K562 (cell line): ENCODE measurements at regions not wholly inside any gene's neighbourhood (a gene's known extent, or its start where the extent isn't known, plus 50 kb on each side); places are given as distances from the start of the nearest gene placed in this dataset.

Experiments
- CREM ChIP-seq: IDR thresholded peaks from 2 replicates; pipeline ENCODE4 v1.6.1; 2014; ENCODE audit warnings: antibody characterized with exemption, low read depth
- CTCF ChIP-seq, 3 experiments: IDR thresholded peaks in 2 of 3; conservative IDR thresholded peaks in 1 of 3; 2 replicates each; pipeline ENCODE4 v1.5.1; 2011 to 2012; ENCODE audit warnings: low read length in 3 of 3, mild to moderate bottlenecking in 3 of 3, control low read depth in 2 of 3, improper control_type of control experiment in 1 of 3, inconsistent platforms in 1 of 3, low read depth in 1 of 3, mixed read lengths in 1 of 3, moderate library complexity in 1 of 3; ENCODE audit not compliant: insufficient read depth in 2 of 3
- DIDO1 ChIP-seq: fragments of 450-650 bp; IDR thresholded peaks from 2 replicates; pipeline ENCODE4 v1.6.1; 2016; ENCODE audit warnings: low read depth, missing biosample characterization, missing genetic modification characterization
- PHF20 ChIP-seq: fragments of 450-650 bp; IDR thresholded peaks from 2 replicates; pipeline ENCODE4 v1.6.1; 2018; ENCODE audit not compliant: partially characterized antibody
- POLR2AphosphoS5 ChIP-seq: IDR thresholded peaks from 2 replicates; pipeline ENCODE4 v1.6.1; 2011; ENCODE audit warnings: mild to moderate bottlenecking, low read depth, low read length, moderate library complexity; ENCODE audit not compliant: control insufficient read depth, insufficient read depth
- PRDM10 ChIP-seq: fragments of 450-650 bp; IDR thresholded peaks from 2 replicates; pipeline ENCODE4 v1.6.1; 2018; ENCODE audit not compliant: partially characterized antibody
- SNAPC5 ChIP-seq: fragments of 250-450 bp; sonication (Bioruptor Pico); IDR thresholded peaks from 2 replicates; pipeline ENCODE4 v1.8.0; 2021; ENCODE audit warnings: moderate library complexity, mild to moderate bottlenecking, inconsistent platforms
- TBP ChIP-seq: optimal IDR thresholded peaks from 2 replicates; pipeline ENCODE3; 2011; ENCODE audit warnings: low read depth, low read length, improper control_type of control experiment
- YY1 ChIP-seq, 3 experiments: IDR thresholded peaks; 2 replicates each; pipeline ENCODE4 v1.6.1; 2011; ENCODE audit warnings: low read length in 2 of 3, mild to moderate bottlenecking in 2 of 3, moderate library complexity in 2 of 3, borderline replicate concordance in 1 of 3, control low read depth in 1 of 3, low read depth in 1 of 3; ENCODE audit not compliant: insufficient read depth in 3 of 3, insufficient replicate concordance in 2 of 3, control insufficient read depth in 1 of 3, insufficient read length in 1 of 3; ENCODE audit errors: extremely low read depth in 1 of 3
- ZBTB26 ChIP-seq: fragments of 450-650 bp; formaldehyde crosslinking; IDR thresholded peaks from 2 replicates; pipeline ENCODE4 v1.4.0; 2022; ENCODE audit warnings: missing genetic modification characterization
- ZBTB7A ChIP-seq: IDR thresholded peaks from 2 replicates; pipeline ENCODE4 v1.6.1; 2011; ENCODE audit warnings: low read depth, mild to moderate bottlenecking, low read length, moderate library complexity, borderline replicate concordance; ENCODE audit not compliant: control insufficient read depth
- ZNF121 ChIP-seq: sonication (generic); formaldehyde crosslinking; conservative IDR thresholded peaks from 2 replicates; pipeline ENCODE4 v1.8.0; 2022; ENCODE audit warnings: missing genetic modification reagents
- ZNF263 ChIP-seq: sonication (generic); formaldehyde crosslinking; IDR thresholded peaks from 2 replicates; pipeline ENCODE4 v1.8.0; 2022; ENCODE audit warnings: mild to moderate bottlenecking, missing genetic modification reagents, borderline replicate concordance

DNA sequence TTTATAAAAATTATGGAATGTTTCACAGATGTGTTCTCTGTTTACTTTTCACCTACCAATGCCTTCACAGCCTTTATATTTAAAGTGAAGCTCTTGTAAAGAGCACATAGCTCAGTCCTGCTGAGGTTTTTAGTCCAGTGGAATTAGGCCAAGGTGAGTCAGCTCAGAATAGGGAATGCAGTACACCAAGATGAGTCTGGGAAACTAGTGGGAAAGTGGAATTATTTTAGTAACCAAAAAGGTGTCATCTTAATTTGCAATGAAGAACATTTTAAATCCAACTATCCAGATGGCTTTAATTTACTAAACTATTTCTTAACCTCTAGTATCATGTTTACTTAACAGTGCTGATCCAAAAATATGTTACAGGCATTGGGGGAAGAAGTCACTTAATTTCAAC lies 236.3 kb upstream of the CTBP2 start:
- TF ChIP-seq ZBTB7A (no peak), ZNF121 (CRISPR knock-in tag) (no peak), PHF20 (no peak), DIDO1 (no peak), POLR2AphosphoS5 (no peak), CTCF (IDR thresholded peaks at IDR 0.05 in 2 of 3, conservative IDR thresholded peaks at IDR 0.05 in 1 of 3; ENCODE audit: insufficient read depth in 2 of 3, low read depth in 1 of 3, low read length in 3 of 3) (no peak), CREM (no peak), ZNF263 (no peak), YY1 (IDR thresholded peaks at IDR 0.05; ENCODE audit: borderline replicate concordance in 1 of 3, control insufficient read depth in 1 of 3, extremely low read depth in 1 of 3, insufficient read depth in 3 of 3, insufficient read length in 1 of 3, insufficient replicate concordance in 2 of 3, low read depth in 1 of 3, low read length in 2 of 3) (no peak), PRDM10 (no peak), SNAPC5 (CRISPR knock-in tag) (no peak), ZBTB26 (CRISPR knock-in tag) (no peak), TBP (no peak)
